Neural progenitor cell (in vitro differentiated cells): ENCODE measurements at regions not wholly inside any gene's neighbourhood (a gene's known extent, or its start where the extent isn't known, plus 50 kb on each side); places are given as distances from the start of the nearest gene placed in this dataset.
A peak's percentile ranks its signal among the peaks of the same experiment; 100 is the strongest.

ENCODE experiments used
- DNase-seq: peaks from one replicate; pipeline ENCODE4 v3.0.0-alpha.2; 2016; ENCODE audit warnings: low spot score
- H2AFZ ChIP-seq: fragments of 200-600 bp; sonication (generic); replicated peaks from 2 replicates; pipeline ENCODE4 v1.6.1; 2016; ENCODE audit warnings: antibody characterized with exemption
- H3F3A ChIP-seq: fragments of 200-600 bp; sonication (generic); 2 replicates; pipeline ENCODE4 v1.6.1; 2016; ENCODE audit warnings: antibody characterized with exemption, low read depth
- H3K27ac ChIP-seq: fragments of 200-600 bp; sonication (generic); 2 replicates; pipeline ENCODE4 v1.5.1; 2016; ENCODE audit warnings: mild to moderate bottlenecking
- H3K27me3 ChIP-seq: fragments of 200-600 bp; sonication (generic); 2 replicates; pipeline ENCODE4 v1.6.1; 2016; ENCODE audit warnings: mild to moderate bottlenecking, moderate library complexity
- H3K36me3 ChIP-seq: fragments of 200-600 bp; sonication (generic); 2 replicates; pipeline ENCODE4 v1.5.1; 2016
- H3K4me1 ChIP-seq: fragments of 200-600 bp; sonication (generic); 2 replicates; pipeline ENCODE4 v1.6.1; 2016; ENCODE audit warnings: mixed run types
- H3K4me2 ChIP-seq: fragments of 200-600 bp; sonication (generic); 2 replicates; pipeline ENCODE4 v1.6.1; 2016
- H3K4me3 ChIP-seq: fragments of 200-600 bp; sonication (generic); 2 replicates; pipeline ENCODE4 v1.5.1; 2016
- H3K79me2 ChIP-seq: fragments of 200-600 bp; sonication (generic); 2 replicates; pipeline ENCODE4 v1.6.1; 2016; ENCODE audit warnings: low read depth
- H3K9ac ChIP-seq: fragments of 200-600 bp; sonication (generic); 2 replicates; pipeline ENCODE4 v1.6.1; 2016
- H3K9me3 ChIP-seq: fragments of 200-600 bp; sonication (generic); 2 replicates; pipeline ENCODE4 v1.5.1; 2016; ENCODE audit warnings: low read depth
- H4K20me1 ChIP-seq: fragments of 200-600 bp; sonication (generic); 2 replicates; pipeline ENCODE4 v1.6.1; 2016; ENCODE audit warnings: low read depth
- H3K27ac Mint-ChIP-seq: 3 replicates; pipeline ENCODE4 v1.8.0; 2021; ENCODE audit warnings: mixed read lengths
- H3K27me3 Mint-ChIP-seq: 2 replicates; pipeline ENCODE4 v1.8.0; 2022; ENCODE audit warnings: low read depth, mild to moderate bottlenecking, inconsistent platforms, moderate library complexity, mixed read lengths; ENCODE audit not compliant: insufficient read depth
- H3K36me3 Mint-ChIP-seq: 3 replicates; pipeline ENCODE4 v1.8.0; 2021; ENCODE audit warnings: mixed read lengths
- H3K4me1 Mint-ChIP-seq: 3 replicates; pipeline ENCODE4 v1.8.0; 2021; ENCODE audit warnings: mixed read lengths
- H3K4me3 Mint-ChIP-seq: 3 replicates; pipeline ENCODE4 v1.8.0; 2021; ENCODE audit warnings: mild to moderate bottlenecking, moderate library complexity, mixed read lengths
- H3K9me3 Mint-ChIP-seq: 3 replicates; pipeline ENCODE4 v1.8.0; 2020; ENCODE audit warnings: mixed read lengths
- CTCF ChIP-seq: fragments of 200-600 bp; sonication (generic); IDR thresholded peaks from 2 replicates; pipeline ENCODE4 v1.5.1; 2017; ENCODE audit warnings: antibody characterized with exemption, mild to moderate bottlenecking
- EZH2 ChIP-seq: fragments of 200-600 bp; sonication (generic); IDR thresholded peaks from 2 replicates; pipeline ENCODE4 v1.6.1; 2017; ENCODE audit warnings: antibody characterized with exemption, mild to moderate bottlenecking, moderate library complexity
- EZH2phosphoT487 ChIP-seq: fragments of 200-600 bp; sonication (generic); IDR thresholded peaks from 2 replicates; pipeline ENCODE4 v1.6.1; 2017; ENCODE audit warnings: antibody characterized with exemption

- Histone ChIP-seq H3K4me3 (no peak overlapping the region), H4K20me1 (no peaks in the 10 kb centered on the region), H3K79me2 (no peaks in the 10 kb centered on the region), H3K36me3 (no peaks in the 10 kb centered on the region), H3K9ac (no peak overlapping the region), H3K4me2 (no peak overlapping the region), H2AFZ (no peak overlapping the region), H3K9me3 (peaks cover 7% of the 10 kb centered on the region), H3K27me3 (no peaks in the 10 kb centered on the region), H3F3A (no peaks in the 10 kb centered on the region), H3K4me1 (no peaks in the 10 kb centered on the region), H3K27ac (no peak overlapping the region)
- H3K9me3 Mint-ChIP-seq: peaks cover 2% of the 10 kb centered on the region
- no peaks in the 10 kb centered on the region for H3K27me3 Mint-ChIP-seq
- H3K4me3 Mint-ChIP-seq: no peak overlapping the region
- TF ChIP-seq CTCF (no peak), EZH2phosphoT487 (no peak), EZH2 (no peak)
- H3K36me3 Mint-ChIP-seq: no peaks in the 10 kb centered on the region
- DNase-seq: no peak
- H3K4me1 Mint-ChIP-seq: no peaks in the 10 kb centered on the region
- no peak overlapping the region for H3K27ac Mint-ChIP-seq
Measured at GRCh38 chr3:81363816-81364215, 397.6 kb downstream of the GBE1 start.

GRCh38 chr3:81354119-81354518 is 407.3 kb downstream of the GBE1 start:
- Histone ChIP-seq H4K20me1 (no peaks in the 10 kb centered on the region), H3K36me3 (no peaks in the 10 kb centered on the region)
- H3K4me3 Mint-ChIP-seq: no peak overlapping the region

GRCh38 chr3:81352867-81353266 is 408.6 kb downstream of the GBE1 start:
- H3K27ac Mint-ChIP-seq: no peak overlapping the region
- peak; percentile 43 for TF ChIP-seq CTCF
- no peak for TF ChIP-seq EZH2
- TF ChIP-seq EZH2phosphoT487: no peak
- H4K20me1 ChIP-seq: no peaks in the 10 kb centered on the region
- no peaks in the 10 kb centered on the region for H3K4me1 ChIP-seq
- no peak overlapping the region for H3K27ac ChIP-seq
- H3K4me1 Mint-ChIP-seq: peaks cover 3% of the 10 kb centered on the region
- H3K4me3 ChIP-seq: no peak overlapping the region
- H3F3A ChIP-seq: no peaks in the 10 kb centered on the region
- H2AFZ ChIP-seq: peak overlapping the region; percentile 26
- H3K36me3 Mint-ChIP-seq: no peaks in the 10 kb centered on the region
- H3K4me2 ChIP-seq: no peak overlapping the region
- H3K9ac ChIP-seq: no peak overlapping the region
- H3K79me2 ChIP-seq: no peaks in the 10 kb centered on the region
- H3K9me3 ChIP-seq: no peaks in the 10 kb centered on the region
- peak; percentile 38 for DNase-seq
- peaks cover 3% of the 10 kb centered on the region for H3K9me3 Mint-ChIP-seq
- H3K27me3 Mint-ChIP-seq: no peaks in the 10 kb centered on the region
- H3K36me3 ChIP-seq: no peaks in the 10 kb centered on the region
- H3K27me3 ChIP-seq: no peaks in the 10 kb centered on the region
- H3K4me3 Mint-ChIP-seq: no peak overlapping the region

More at GRCh38 chr3:81354119-81354518, 407.3 kb downstream of the GBE1 start:
- no peaks in the 10 kb centered on the region for H3K9me3 ChIP-seq
- H3K36me3 Mint-ChIP-seq: no peaks in the 10 kb centered on the region
- no peak overlapping the region for H3K27ac Mint-ChIP-seq
- H3K27me3 ChIP-seq: no peaks in the 10 kb centered on the region
- no peaks in the 10 kb centered on the region for H3K4me1 ChIP-seq
- H3K4me1 Mint-ChIP-seq: peaks cover 3% of the 10 kb centered on the region
- no peaks in the 10 kb centered on the region for H3F3A ChIP-seq
- H3K79me2 ChIP-seq: no peaks in the 10 kb centered on the region
- H3K27ac ChIP-seq: no peak overlapping the region
- H3K27me3 Mint-ChIP-seq: no peaks in the 10 kb centered on the region
- DNase-seq: no peak
- H3K9me3 Mint-ChIP-seq: peaks cover 8% of the 10 kb centered on the region
- no peak overlapping the region for H2AFZ ChIP-seq
- TF ChIP-seq EZH2phosphoT487: no peak
- no peak overlapping the region for H3K4me2 ChIP-seq
- no peak overlapping the region for H3K9ac ChIP-seq
- H3K4me3 ChIP-seq: no peak overlapping the region

- Mint-ChIP-seq H3K36me3 (no peaks in the 10 kb centered on the region), H3K9me3 (no peaks in the 10 kb centered on the region), H3K4me3 (no peak overlapping the region), H3K27ac (no peak overlapping the region), H3K27me3 (no peaks in the 10 kb centered on the region), H3K4me1 (peaks cover 3% of the 10 kb centered on the region)
- Histone ChIP-seq H3F3A (no peaks in the 10 kb centered on the region), H3K4me3 (no peak overlapping the region), H3K36me3 (no peaks in the 10 kb centered on the region), H3K9ac (no peak overlapping the region), H3K9me3 (no peaks in the 10 kb centered on the region), H3K27ac (no peak overlapping the region), H3K79me2 (no peaks in the 10 kb centered on the region), H3K4me2 (no peak overlapping the region), H2AFZ (no peak overlapping the region), H4K20me1 (no peaks in the 10 kb centered on the region), H3K4me1 (no peaks in the 10 kb centered on the region), H3K27me3 (no peaks in the 10 kb centered on the region)
- TF ChIP-seq EZH2 (no peak), EZH2phosphoT487 (no peak), CTCF (no peak)
- no peak for DNase-seq
Measured at GRCh38 chr3:81349816-81350340, 411.6 kb downstream of the GBE1 start.
